WI38 (cell line): ENCODE measurements at regions not wholly inside any gene's neighbourhood (a gene's known extent, or its start where the extent isn't known, plus 50 kb on each side); places are given as distances from the start of the nearest gene placed in this dataset.

Experiments
- H3K4me3 ChIP-seq: 2 replicates; pipeline ENCODE4 v1.5.1; 2011; ENCODE audit warnings: low read depth, mild to moderate bottlenecking, control low read depth, low read length
- TF ChIP-seq, protein P1 (sequence below): IDR thresholded peaks from 2 replicates; pipeline ENCODE4 v1.5.1; 2012; ENCODE audit warnings: low read depth, mild to moderate bottlenecking, control low read depth, low read length

DNA sequence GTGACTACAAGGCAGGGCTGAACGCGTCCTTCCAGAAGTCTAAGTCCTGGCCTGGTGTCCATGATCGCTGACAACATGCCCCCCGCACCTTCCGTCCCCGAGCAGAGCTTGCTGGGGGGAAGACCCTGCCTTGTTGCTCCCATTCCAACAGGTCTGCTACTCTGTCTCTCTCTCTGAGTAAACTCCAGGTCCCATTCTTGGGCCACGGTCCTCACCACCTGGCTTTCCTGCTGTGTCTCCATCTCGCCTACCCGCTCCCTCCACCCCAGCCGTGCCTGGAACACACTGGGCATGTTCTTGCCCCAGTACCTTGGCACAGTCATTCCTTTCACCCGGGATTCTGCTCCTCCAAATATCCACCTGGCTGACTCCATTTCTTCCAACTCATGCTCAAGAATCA is 162.3 kb downstream of the BMP7 start:
- no peak overlapping the region for H3K4me3 ChIP-seq
- TF ChIP-seq, protein P1, sequence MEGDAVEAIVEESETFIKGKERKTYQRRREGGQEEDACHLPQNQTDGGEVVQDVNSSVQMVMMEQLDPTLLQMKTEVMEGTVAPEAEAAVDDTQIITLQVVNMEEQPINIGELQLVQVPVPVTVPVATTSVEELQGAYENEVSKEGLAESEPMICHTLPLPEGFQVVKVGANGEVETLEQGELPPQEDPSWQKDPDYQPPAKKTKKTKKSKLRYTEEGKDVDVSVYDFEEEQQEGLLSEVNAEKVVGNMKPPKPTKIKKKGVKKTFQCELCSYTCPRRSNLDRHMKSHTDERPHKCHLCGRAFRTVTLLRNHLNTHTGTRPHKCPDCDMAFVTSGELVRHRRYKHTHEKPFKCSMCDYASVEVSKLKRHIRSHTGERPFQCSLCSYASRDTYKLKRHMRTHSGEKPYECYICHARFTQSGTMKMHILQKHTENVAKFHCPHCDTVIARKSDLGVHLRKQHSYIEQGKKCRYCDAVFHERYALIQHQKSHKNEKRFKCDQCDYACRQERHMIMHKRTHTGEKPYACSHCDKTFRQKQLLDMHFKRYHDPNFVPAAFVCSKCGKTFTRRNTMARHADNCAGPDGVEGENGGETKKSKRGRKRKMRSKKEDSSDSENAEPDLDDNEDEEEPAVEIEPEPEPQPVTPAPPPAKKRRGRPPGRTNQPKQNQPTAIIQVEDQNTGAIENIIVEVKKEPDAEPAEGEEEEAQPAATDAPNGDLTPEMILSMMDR = no peak

DNA sequence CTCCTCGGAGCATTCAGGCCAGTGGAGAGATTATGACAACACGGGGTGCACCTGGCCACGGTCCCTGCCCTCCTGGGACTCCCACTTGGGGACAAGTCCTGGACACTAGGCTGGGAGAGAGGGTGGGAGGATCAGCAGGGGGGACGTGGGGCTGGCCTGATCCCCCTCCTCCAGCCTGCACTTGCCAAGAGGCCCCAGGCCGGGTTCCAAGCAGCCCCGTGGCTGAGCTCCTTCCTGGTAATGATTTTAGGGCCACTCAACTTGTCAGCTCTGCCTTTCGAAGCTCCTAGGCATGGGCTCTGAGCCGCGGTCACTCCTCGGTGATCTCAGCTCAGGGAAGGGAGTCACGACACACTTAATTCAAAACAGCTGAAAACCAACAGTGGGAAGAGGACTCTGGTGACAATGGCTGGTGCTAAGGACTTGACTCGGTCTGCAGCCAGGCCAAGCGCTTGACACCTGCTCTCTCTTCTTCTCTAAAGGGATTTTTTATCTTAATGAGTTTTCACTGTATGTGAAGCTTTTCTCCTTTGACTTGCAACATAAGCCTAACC is 161.7 kb downstream of the BMP7 start:
- no peak overlapping the region for H3K4me3 ChIP-seq
- TF ChIP-seq, protein P1 = no peak

DNA sequence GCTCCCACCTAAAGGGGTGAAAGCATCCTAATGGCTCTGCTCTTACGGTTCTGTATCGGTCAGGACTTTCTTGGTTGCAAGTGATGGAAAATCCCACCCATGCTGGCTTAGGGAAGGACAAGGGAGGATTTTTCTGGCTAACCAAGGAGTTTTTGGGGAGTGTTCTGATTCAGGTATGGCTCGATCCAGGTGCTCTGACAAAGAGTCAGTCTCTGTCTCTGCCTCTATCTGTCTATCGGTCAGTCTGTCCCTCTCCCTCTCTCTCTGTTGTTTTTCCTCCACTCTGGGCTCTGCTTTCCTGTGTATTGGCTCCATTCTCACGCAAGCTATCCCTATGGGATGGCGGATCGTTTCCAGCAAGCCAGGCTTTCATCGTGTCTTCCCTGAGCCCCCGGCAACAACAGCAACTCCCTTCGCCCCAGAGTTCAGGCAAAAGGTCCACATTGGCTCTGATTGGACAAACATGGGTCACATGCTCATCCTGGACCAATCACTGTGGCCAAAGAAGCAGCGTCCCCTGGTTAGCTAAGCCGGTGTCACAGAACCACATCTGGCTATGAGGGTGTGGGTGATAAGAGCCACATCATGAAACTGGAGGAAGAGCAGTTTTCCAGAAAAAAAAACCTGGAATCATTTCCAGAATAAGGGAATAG is 160.3 kb downstream of the BMP7 start:
- H3K4me3 ChIP-seq = no peak overlapping the region
- TF ChIP-seq, protein P1 = no peak

DNA sequence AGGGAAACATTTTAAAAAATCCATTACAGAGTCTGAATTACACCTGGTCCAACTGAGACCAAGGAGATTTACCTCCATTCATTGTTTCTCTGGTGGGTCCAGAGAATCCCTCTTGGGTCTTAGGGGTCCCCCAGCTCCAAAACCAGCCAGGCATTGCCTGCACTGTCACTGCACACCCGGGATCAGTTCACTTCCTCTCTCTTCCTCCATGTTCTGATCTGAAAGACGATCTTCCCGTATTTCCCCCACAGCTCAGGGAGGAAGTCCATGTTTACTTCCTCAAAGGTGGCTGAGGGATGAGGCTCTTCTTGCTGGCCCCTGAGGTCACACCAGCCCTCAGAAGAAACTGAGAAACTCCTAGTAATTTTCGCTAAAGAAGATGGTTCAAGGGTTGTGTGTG is 159.7 kb downstream of the BMP7 start:
- TF ChIP-seq, protein P1 = no peak
- no peak overlapping the region for H3K4me3 ChIP-seq

DNA sequence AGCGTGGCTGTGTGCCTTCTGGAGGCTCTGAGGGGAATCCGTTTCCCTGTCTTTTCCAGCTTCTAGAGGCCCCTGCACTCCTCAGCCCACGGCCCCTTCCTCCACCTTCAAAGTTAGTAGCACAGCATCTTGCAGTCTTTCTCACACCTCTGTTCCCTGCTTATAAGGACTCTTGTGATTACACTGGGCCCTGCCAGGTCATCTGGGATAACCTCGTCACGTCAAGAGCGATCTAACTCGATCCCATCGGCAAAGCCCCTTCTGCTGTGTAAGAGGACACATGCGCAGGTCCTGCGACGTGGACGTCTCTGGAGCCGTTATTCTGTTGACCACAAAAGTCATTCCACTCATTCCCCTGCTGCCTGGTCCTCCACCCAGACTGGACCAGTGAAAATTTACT is 159.2 kb downstream of the BMP7 start:
- TF ChIP-seq, protein P1 = no peak

DNA sequence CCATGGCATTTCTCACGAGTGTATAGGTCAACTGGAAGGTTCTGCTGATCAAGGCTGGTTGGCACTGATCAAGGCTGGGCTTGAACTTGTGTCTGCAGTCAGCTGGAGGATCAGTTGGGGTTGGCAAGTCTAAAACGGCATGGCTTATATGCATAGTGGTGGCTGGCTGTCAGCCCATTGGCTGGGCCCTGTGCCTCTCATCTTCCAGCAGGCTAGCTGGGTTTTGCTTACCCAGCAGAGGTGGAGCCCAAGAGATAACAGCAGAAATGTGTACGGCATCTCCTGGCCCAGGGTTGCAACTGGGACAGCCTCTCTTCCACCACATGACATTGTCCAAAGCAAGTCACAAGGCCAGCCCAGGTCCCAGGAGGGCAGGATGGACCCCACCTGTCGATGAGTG is 158.2 kb downstream of the BMP7 start:
- no peak overlapping the region for H3K4me3 ChIP-seq
- TF ChIP-seq, protein P1 = no peak

More for the DNA sequence above, 159.2 kb downstream of the BMP7 start:
- no peak overlapping the region for H3K4me3 ChIP-seq

DNA sequence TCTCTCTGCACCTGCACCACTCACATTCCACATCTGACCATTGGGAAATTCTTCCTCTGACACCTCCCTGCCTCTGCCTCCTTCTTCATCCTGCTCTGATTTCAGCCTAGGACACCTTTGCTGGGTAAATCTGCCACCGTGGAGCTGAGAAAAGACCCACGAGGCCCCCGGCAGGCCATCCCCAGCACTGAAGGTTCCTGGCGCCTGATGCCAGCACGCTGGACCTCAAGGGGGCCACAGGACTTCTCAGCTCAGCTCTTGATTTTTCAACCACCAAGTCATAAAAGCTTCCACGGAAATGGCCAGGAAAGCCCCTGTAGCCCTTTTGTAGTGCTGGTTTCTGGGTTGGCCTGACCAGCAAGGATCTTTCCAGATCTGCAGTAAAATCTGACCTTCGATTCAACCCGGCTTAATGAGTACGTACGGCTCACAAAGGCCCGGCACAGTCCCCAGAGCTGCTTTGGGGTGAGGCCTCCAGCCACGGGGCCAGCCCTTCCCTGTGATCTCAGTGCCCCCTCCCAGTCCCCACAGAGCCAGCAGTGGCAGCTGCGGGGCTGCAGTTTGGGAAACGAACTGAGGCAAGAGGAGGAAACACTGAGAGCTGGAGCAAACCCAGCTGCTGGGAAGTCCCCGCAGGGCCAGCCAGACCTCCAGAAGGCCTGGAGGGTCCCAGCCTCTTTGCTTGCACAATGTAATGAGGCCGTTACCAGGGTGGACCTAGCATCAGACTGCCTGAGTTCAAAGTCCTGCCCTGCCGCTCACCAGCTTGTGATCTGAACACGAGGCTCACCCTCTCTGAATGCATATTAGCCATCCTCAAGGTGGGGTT is 157.5 kb downstream of the BMP7 start:
- H3K4me3 ChIP-seq = no peak overlapping the region
- TF ChIP-seq, protein P1 = no peak
